ENCODE measurements at regions not wholly inside any gene's neighbourhood (a gene's known extent, or its start where the extent isn't known, plus 50 kb on each side); places are given as distances from the start of the nearest gene placed in this dataset.

- Histone ChIP-seq H3K4me2 (ENCODE audit: low read depth, low read length) (no peak overlapping the region), H3K4me3 (replicated peaks in 1 of 3; ENCODE audit: insufficient read depth in 1 of 3, low read depth in 2 of 3, low read length in 3 of 3) (no peak overlapping the region), H2AFZ (ENCODE audit: low read length) (no peak overlapping the region), H3K27me3 (ENCODE audit: control insufficient read depth in 1 of 2, insufficient read depth in 2 of 2, low read length in 2 of 2) (peaks cover 0 to 1% of the 10 kb centered on the region in 2 experiments; a peak in 1 of 5 replicates), H3K4me1 (ENCODE audit: insufficient read depth, low read length) (no peaks in the 10 kb centered on the region), H4K20me1 (ENCODE audit: insufficient read depth, low read length) (no peaks in the 10 kb centered on the region), H3K9ac (ENCODE audit: insufficient read depth, low read depth, low read length) (no peak overlapping the region), H3K27ac (ENCODE audit: extremely low read length, insufficient read depth, low read length) (no peak overlapping the region), H3K9me3 (ENCODE audit: low read length) (no peaks in the 10 kb centered on the region), H3K36me3 (replicated peaks in 1 of 2; ENCODE audit: control insufficient read depth in 1 of 2, insufficient read depth in 2 of 2, low read length in 2 of 2) (no peaks in the 10 kb centered on the region), H3K79me2 (ENCODE audit: insufficient read depth, low read length) (no peaks in the 10 kb centered on the region)
- in situ Hi-C loops (cut with HindIII; ENCODE audit: extremely low pct_ligation_motif_present, low pct_unique_long_range_greater_than_20kb) (no loop called here), intact Hi-C loops (cut with micrococcal nuclease; ENCODE audit: unreplicated experiment) (no loop called here)
- DNase-seq (ENCODE audit: low spot score) = no peak
- ChIA-PET POLR2A (no interaction called here), CTCF (ENCODE audit: low intra/inter-chr PET ratio, low total read pairs) (no interaction called here)
- no peak for FAIRE-seq
- TF ChIP-seq NFRKB (IDR thresholded peaks at IDR 0.05) = no peak
- TF ChIP-seq BRF2 (CRISPR knock-in tag; IDR thresholded peaks at IDR 0.05) = no peak
- no peak for TF ChIP-seq ZNF432 (CRISPR knock-in tag; IDR thresholded peaks at IDR 0.05; ENCODE audit: borderline replicate concordance)
- no peak for TF ChIP-seq HBP1 (CRISPR knock-in tag; IDR thresholded peaks at IDR 0.05; ENCODE audit: low read depth)
- no peak for TF ChIP-seq REL (CRISPR knock-in tag; conservative IDR thresholded peaks at IDR 0.05)
- no peak for TF ChIP-seq BHLHE40 (IDR thresholded peaks at IDR 0.05; ENCODE audit: low read length)
- no peak for TF ChIP-seq ZNF558 (CRISPR knock-in tag; IDR thresholded peaks at IDR 0.05; ENCODE audit: borderline replicate concordance)
- TF ChIP-seq NFYC (CRISPR knock-in tag; IDR thresholded peaks at IDR 0.05) = no peak
- no peak for TF ChIP-seq HNRNPH1 (optimal IDR thresholded peaks at IDR 0.05; ENCODE audit: low read depth, low read length)
- no peak for TF ChIP-seq NAIF1 (CRISPR knock-in tag; IDR thresholded peaks at IDR 0.05; ENCODE audit: borderline replicate concordance)
- no TSS peak for BruUV-seq (replicated peaks)
- 7% methylated on average over 3 of the region's 3 CpGs for WGBS (ENCODE audit: low lambda C conversion rate)
- ATAC-seq = no peak
These were observed 109.9 kb upstream of the PTPN13 start for GRCh38 chr4:86484241-86484640.
